AG09319 (cell line): ENCODE measurements at regions not wholly inside any gene's neighbourhood (a gene's known extent, or its start where the extent isn't known, plus 50 kb on each side); places are given as distances from the start of the nearest gene placed in this dataset.

Experiments
- DNase-seq: peaks from one replicate; pipeline ENCODE4 v3.0.0-alpha.2; 2010; ENCODE audit warnings: low read depth; ENCODE audit errors: extremely low read depth
- TF ChIP-seq, protein P1 (sequence below): IDR thresholded peaks from 2 replicates; pipeline ENCODE4 v1.5.1; 2011; ENCODE audit warnings: low read depth, mild to moderate bottlenecking, inconsistent platforms, low read length, moderate library complexity

DNA sequence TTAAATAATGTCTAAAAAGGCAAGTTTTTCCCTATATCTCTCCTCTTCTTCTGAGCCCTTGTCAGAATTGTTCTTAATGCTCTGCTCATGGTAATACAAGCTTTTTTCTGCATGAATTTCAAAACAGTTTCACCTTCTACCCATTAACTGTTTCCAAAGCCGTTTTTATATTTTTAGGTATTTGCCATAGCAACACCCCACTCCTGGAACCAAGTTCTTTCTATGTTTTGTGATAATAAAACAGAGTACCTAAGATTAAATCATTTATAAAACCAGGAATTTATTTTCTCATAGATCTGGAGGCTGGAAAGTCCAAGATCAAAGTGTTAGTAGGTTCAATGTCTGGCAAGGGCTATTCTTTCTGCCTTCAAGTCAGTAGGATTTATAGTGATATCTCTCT, 497.4 kb downstream of the ETS1 start:
- TF ChIP-seq, protein P1, sequence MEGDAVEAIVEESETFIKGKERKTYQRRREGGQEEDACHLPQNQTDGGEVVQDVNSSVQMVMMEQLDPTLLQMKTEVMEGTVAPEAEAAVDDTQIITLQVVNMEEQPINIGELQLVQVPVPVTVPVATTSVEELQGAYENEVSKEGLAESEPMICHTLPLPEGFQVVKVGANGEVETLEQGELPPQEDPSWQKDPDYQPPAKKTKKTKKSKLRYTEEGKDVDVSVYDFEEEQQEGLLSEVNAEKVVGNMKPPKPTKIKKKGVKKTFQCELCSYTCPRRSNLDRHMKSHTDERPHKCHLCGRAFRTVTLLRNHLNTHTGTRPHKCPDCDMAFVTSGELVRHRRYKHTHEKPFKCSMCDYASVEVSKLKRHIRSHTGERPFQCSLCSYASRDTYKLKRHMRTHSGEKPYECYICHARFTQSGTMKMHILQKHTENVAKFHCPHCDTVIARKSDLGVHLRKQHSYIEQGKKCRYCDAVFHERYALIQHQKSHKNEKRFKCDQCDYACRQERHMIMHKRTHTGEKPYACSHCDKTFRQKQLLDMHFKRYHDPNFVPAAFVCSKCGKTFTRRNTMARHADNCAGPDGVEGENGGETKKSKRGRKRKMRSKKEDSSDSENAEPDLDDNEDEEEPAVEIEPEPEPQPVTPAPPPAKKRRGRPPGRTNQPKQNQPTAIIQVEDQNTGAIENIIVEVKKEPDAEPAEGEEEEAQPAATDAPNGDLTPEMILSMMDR: no peak
- DNase-seq: no peak

GRCh38 chr11:128086794-128087193, 500.6 kb downstream of the ETS1 start:
- no peak for DNase-seq
- TF ChIP-seq, protein P1: no peak

- DNase-seq: no peak
- TF ChIP-seq, protein P1: no peak
These were observed 502.1 kb downstream of the ETS1 start for GRCh38 chr11:128085276-128085675.

DNA sequence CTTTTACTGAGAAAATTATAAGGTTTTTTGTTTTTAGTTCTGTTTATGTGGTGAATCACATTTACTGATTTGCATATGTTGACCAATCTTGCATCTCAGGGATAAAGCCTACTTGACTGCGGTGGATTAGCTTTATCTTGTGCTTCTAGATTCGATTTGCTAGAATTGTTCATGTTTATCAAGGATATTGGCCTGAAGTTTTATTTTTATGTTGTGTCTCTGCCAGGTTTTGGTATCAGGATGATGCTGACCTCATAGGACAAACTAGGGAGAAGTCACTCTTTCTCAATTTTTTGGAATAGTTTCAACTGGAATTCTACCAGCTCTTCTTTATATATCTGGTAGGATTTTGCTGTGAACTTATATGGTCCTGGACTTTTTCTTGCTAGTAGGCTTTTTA, 504.8 kb downstream of the ETS1 start:
- TF ChIP-seq, protein P1: no peak
- no peak for DNase-seq

- TF ChIP-seq, protein P1: no peak
- DNase-seq: no peak
These were observed 517.7 kb downstream of the ETS1 start for GRCh38 chr11:128069665-128070064.

- no peak for DNase-seq
- TF ChIP-seq, protein P1: no peak
These were observed 519.6 kb downstream of the ETS1 start for GRCh38 chr11:128067780-128068179.

GRCh38 chr11:128066399-128066798, 521.0 kb downstream of the ETS1 start:
- TF ChIP-seq, protein P1: no peak
- DNase-seq: no peak
